ENCODE measurements at regions not wholly inside any gene's neighbourhood (a gene's known extent, or its start where the extent isn't known, plus 50 kb on each side); places are given as distances from the start of the nearest gene placed in this dataset.
"Not testable (repeated sequence)": the region's sequence is repeated elsewhere in the genome, so short reads cannot be mapped to it uniquely, and the experiment has no call there.

- DNase-seq, result no peak
These were observed 558.2 kb upstream of the LINC00305 start for GRCh38 chr18:64707052-64707451.

- no peak for DNase-seq
These were observed 550.2 kb upstream of the LINC00305 start for GRCh38 chr18:64699081-64699480.

- no peak for DNase-seq
These were observed 547.1 kb upstream of the LINC00305 start for GRCh38 chr18:64695851-64696553.

- DNase-seq, result no peak
These were observed 544.9 kb upstream of the LINC00305 start for GRCh38 chr18:64693766-64694165.

GRCh38 chr18:64692826-64693225, 543.9 kb upstream of the LINC00305 start:
- no peak for DNase-seq

- DNase-seq, result no peak
These were observed 530.2 kb upstream of the LINC00305 start for GRCh38 chr18:64679121-64679520.

- DNase-seq, result no peak
These were observed 529.2 kb upstream of the LINC00305 start for GRCh38 chr18:64678048-64678447.

- DNase-seq, result no peak
These were observed 525.8 kb upstream of the LINC00305 start for GRCh38 chr18:64674694-64675093.

- DNase-seq, result not testable (repeated sequence)
These were observed 522.4 kb upstream of the LINC00305 start for GRCh38 chr18:64671293-64671692.

GRCh38 chr18:64668461-64668962, 519.6 kb upstream of the LINC00305 start:
- DNase-seq, result no peak

- no peak for DNase-seq
These were observed 514.2 kb upstream of the LINC00305 start for GRCh38 chr18:64663086-64663485.

- DNase-seq, result peak; percentile 30
These were observed 510.3 kb upstream of the LINC00305 start for GRCh38 chr18:64659196-64659595.

GRCh38 chr18:64653068-64653467, 504.2 kb upstream of the LINC00305 start:
- no peak for DNase-seq

GRCh38 chr18:64650068-64650467, 501.2 kb upstream of the LINC00305 start:
- DNase-seq, result no peak

GRCh38 chr18:64645753-64646152, 496.9 kb upstream of the LINC00305 start:
- no peak for DNase-seq

- DNase-seq, result no peak
These were observed 490.6 kb upstream of the LINC00305 start for GRCh38 chr18:64639536-64639935.

GRCh38 chr18:64620971-64621560, 472.2 kb upstream of the LINC00305 start:
- DNase-seq, result no peak

GRCh38 chr18:64618390-64618789, 469.5 kb upstream of the LINC00305 start:
- DNase-seq, result no peak

- no peak for DNase-seq
These were observed 466.1 kb upstream of the LINC00305 start for GRCh38 chr18:64615021-64615420.

- DNase-seq, result no peak
These were observed 465.6 kb upstream of the LINC00305 start for GRCh38 chr18:64614446-64614845.

GRCh38 chr18:64592246-64592645, 443.4 kb upstream of the LINC00305 start:
- DNase-seq, result no peak

- DNase-seq, result no peak
These were observed 440.1 kb upstream of the LINC00305 start for GRCh38 chr18:64589000-64589399.

GRCh38 chr18:64566456-64566855, 417.6 kb upstream of the LINC00305 start:
- no peak for DNase-seq

GRCh38 chr18:64562651-64563050, 413.8 kb upstream of the LINC00305 start:
- no peak for DNase-seq

GRCh38 chr18:64546451-64546850, 397.6 kb upstream of the LINC00305 start:
- DNase-seq, result no peak
